Type B pancreatic cell (in vitro differentiated cells): ENCODE measurements at regions not wholly inside any gene's neighbourhood (a gene's known extent, or its start where the extent isn't known, plus 50 kb on each side); places are given as distances from the start of the nearest gene placed in this dataset.

ENCODE experiments used
- DNase-seq: peaks from one replicate; pipeline ENCODE4 v3.0.0; 2021; ENCODE audit warnings: mixed read lengths; ENCODE audit not compliant: unreplicated experiment; ENCODE audit errors: extremely low spot score
- H3K27ac Mint-ChIP-seq: 2 replicates; pipeline ENCODE4 v1.8.0; 2021; ENCODE audit warnings: mild to moderate bottlenecking, mixed read lengths
- H3K27me3 Mint-ChIP-seq: 2 replicates; pipeline ENCODE4 v1.8.0; 2021; ENCODE audit warnings: mixed read lengths
- H3K36me3 Mint-ChIP-seq: 2 replicates; pipeline ENCODE4 v1.8.0; 2021; ENCODE audit warnings: mixed read lengths
- H3K4me1 Mint-ChIP-seq: one replicate; pipeline ENCODE4 v1.8.0; 2021; ENCODE audit warnings: mixed read lengths; ENCODE audit not compliant: unreplicated experiment
- H3K4me3 Mint-ChIP-seq: 2 replicates; pipeline ENCODE4 v1.8.0; 2021; ENCODE audit warnings: mild to moderate bottlenecking, mixed read lengths
- H3K9me3 Mint-ChIP-seq: 2 replicates; pipeline ENCODE4 v1.8.0; 2021; ENCODE audit warnings: mixed read lengths
- TF ChIP-seq, protein P1 (sequence below): fragments of 200-600 bp; sonication (generic); conservative IDR thresholded peaks from 2 replicates; pipeline ENCODE4 v1.5.0; 2021; ENCODE audit warnings: antibody characterized with exemption, mild to moderate bottlenecking

DNA sequence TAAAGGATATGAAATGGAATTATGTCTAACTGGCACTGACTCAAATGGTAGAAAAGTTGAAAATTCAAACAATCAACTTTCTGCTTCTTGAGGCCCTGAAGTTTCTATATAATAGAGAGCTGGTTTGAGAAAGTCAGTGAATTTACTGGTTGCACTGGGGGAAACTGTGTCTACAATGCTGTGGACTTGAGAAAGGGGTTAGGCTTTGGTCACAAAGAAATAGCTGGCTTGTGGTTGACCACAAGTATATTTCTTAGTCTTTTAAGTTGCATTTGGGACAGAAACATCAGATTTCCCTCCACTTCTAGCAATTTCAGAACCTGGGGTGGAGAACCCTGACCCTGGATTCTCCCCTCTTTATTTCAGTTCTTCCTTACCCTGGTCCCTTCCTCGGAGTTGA, 192.6 kb upstream of the ACTBL2 start:
- Mint-ChIP-seq H3K9me3 (no peaks in the 10 kb centered on the region), H3K27me3 (peaks cover 9% of the 10 kb centered on the region), H3K36me3 (peaks cover 4% of the 10 kb centered on the region), H3K27ac (no peak overlapping the region), H3K4me3 (no peak overlapping the region), H3K4me1 (peaks cover 18% of the 10 kb centered on the region)
- no peak for DNase-seq
- TF ChIP-seq, protein P1, sequence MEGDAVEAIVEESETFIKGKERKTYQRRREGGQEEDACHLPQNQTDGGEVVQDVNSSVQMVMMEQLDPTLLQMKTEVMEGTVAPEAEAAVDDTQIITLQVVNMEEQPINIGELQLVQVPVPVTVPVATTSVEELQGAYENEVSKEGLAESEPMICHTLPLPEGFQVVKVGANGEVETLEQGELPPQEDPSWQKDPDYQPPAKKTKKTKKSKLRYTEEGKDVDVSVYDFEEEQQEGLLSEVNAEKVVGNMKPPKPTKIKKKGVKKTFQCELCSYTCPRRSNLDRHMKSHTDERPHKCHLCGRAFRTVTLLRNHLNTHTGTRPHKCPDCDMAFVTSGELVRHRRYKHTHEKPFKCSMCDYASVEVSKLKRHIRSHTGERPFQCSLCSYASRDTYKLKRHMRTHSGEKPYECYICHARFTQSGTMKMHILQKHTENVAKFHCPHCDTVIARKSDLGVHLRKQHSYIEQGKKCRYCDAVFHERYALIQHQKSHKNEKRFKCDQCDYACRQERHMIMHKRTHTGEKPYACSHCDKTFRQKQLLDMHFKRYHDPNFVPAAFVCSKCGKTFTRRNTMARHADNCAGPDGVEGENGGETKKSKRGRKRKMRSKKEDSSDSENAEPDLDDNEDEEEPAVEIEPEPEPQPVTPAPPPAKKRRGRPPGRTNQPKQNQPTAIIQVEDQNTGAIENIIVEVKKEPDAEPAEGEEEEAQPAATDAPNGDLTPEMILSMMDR, result no peak

- Mint-ChIP-seq H3K4me1 (peaks cover 8% of the 10 kb centered on the region), H3K9me3 (no peaks in the 10 kb centered on the region), H3K27me3 (peaks cover 2% of the 10 kb centered on the region), H3K4me3 (no peak overlapping the region), H3K36me3 (no peaks in the 10 kb centered on the region), H3K27ac (no peak overlapping the region)
- TF ChIP-seq, protein P1, result no peak
- no peak for DNase-seq
Measured at GRCh38 chr5:57671371-57671770, 188.8 kb upstream of the ACTBL2 start.

GRCh38 chr5:57666582-57666981, 184.0 kb upstream of the ACTBL2 start:
- no peak for DNase-seq
- TF ChIP-seq, protein P1, result no peak
- no peak overlapping the region for H3K27ac Mint-ChIP-seq
- no peaks in the 10 kb centered on the region for H3K36me3 Mint-ChIP-seq
- peaks cover 7% of the 10 kb centered on the region for H3K4me1 Mint-ChIP-seq
- peaks cover 2% of the 10 kb centered on the region for H3K27me3 Mint-ChIP-seq
- H3K4me3 Mint-ChIP-seq, result no peak overlapping the region
- H3K9me3 Mint-ChIP-seq, result peaks cover 11% of the 10 kb centered on the region

DNA sequence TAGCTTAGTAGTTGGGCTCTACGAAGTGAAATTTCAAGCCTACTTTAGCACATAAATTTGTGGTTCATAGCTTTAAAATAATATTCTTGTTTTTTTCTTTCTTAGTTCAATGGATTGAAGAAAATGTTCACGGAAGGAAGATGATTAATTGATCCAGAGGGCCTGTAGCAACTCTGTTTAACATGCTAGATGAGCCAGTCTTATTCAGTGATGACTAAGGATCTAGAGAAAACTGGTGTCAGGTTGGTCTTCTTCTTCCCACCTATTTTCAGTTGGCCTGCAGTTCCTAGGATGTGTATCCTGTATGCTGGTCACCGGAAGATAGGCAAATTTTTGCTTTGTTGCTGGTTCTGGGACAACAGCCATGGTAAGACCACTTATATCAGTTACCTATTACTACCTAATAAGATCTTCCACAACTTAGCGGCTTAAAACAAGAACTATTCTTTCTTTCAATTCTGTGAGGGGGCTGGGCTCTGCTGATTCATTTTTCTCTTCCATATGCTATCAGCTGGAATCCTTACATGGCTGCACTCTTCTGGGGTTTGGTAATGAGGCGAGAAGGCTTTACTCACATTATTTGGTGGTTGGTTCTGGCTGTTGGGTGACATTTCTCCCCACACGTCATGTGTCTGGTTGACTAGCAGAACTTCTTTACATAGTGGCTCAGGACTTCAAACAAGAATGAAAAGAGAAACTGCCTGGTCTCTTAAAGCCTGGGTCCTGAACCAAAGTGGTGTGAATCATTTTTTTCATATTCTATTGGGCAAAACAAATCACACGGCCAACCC, 182.7 kb upstream of the ACTBL2 start:
- Mint-ChIP-seq H3K27me3 (peaks cover 2% of the 10 kb centered on the region), H3K27ac (no peak overlapping the region), H3K9me3 (peaks cover 11% of the 10 kb centered on the region), H3K4me1 (peaks cover 11% of the 10 kb centered on the region), H3K4me3 (no peak overlapping the region), H3K36me3 (no peaks in the 10 kb centered on the region)
- no peak for DNase-seq
- TF ChIP-seq, protein P1, result no peak

GRCh38 chr5:57664700-57665099, 182.1 kb upstream of the ACTBL2 start:
- H3K36me3 Mint-ChIP-seq, result no peaks in the 10 kb centered on the region
- peaks cover 11% of the 10 kb centered on the region for H3K4me1 Mint-ChIP-seq
- no peak for DNase-seq
- TF ChIP-seq, protein P1, result no peak
- peaks cover 11% of the 10 kb centered on the region for H3K9me3 Mint-ChIP-seq
- H3K27ac Mint-ChIP-seq, result no peak overlapping the region
- no peak overlapping the region for H3K4me3 Mint-ChIP-seq
- peaks cover 2% of the 10 kb centered on the region for H3K27me3 Mint-ChIP-seq
